Right atrium auricular region (tissue), 2 donors: ENCODE measurements at regions not wholly inside any gene's neighbourhood (a gene's known extent, or its start where the extent isn't known, plus 50 kb on each side); places are given as distances from the start of the nearest gene placed in this dataset.
"Not testable (repeated sequence)": the region's sequence is repeated elsewhere in the genome, so short reads cannot be mapped to it uniquely, and the experiment has no call there.

ENCODE experiments used
- DNase-seq: peaks from one replicate; pipeline ENCODE4 v3.0.0-alpha.2; 2019; ENCODE audit warnings: low spot score
- H3K27ac ChIP-seq, 2 donors: fragments of 200-600 bp; sonication (generic); 1 replicate in 1 of 2; 2 replicates in 1 of 2; pipeline ENCODE4 v1.5.1; 2016 to 2019
- H3K27me3 ChIP-seq, 2 donors: fragments of 200-600 bp; sonication (generic); one replicate each; pipeline versions ENCODE4 v1.5.1 to v1.6.0; 2017 to 2019
- H3K36me3 ChIP-seq: fragments of 200-600 bp; sonication (generic); one replicate; pipeline ENCODE4 v1.5.1; 2016
- H3K4me1 ChIP-seq, 2 donors: fragments of 200-600 bp; sonication (generic); one replicate each; pipeline versions ENCODE4 v1.5.1 to v1.6.0; 2017 to 2019
- H3K4me3 ChIP-seq, 2 donors: fragments of 200-600 bp; sonication (generic); 1 replicate in 1 of 2; 2 replicates in 1 of 2; pipeline ENCODE4 v1.5.1; 2017 to 2019; ENCODE audit warnings: mild to moderate bottlenecking in 1 of 2, moderate library complexity in 1 of 2
- H3K9me3 ChIP-seq, 2 donors: fragments of 200-600 bp; sonication (generic); one replicate each; pipeline ENCODE4 v1.5.1; 2019
- TF ChIP-seq, protein P1 (sequence below), 2 donors: fragments of 200-600 bp; sonication (generic); IDR thresholded peaks; one replicate each; pipeline ENCODE4 v1.5.1; 2019; ENCODE audit warnings: antibody characterized with exemption in 2 of 2

DNA sequence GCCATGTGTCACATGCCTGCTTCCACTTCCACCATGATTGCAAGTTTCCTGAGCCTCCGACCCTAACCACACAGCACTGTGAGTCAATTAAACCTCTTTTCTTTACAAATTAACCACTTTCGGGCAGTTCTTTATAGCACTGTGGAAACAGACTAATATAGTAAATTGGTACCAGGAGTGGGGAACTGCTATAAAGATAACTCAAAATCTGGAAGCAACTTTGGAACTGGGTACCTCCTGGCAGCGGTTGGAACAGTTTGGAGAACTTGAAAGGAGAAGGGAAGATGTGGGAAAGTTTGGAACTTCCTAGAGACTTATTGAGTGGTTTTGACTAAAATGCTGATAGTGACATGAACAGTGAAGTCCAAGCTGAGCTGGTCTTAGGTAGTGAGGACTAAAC is 436.1 kb downstream of the TMEM121 start:
- DNase-seq = no peak
- H3K9me3 ChIP-seq = peaks cover 0 to 10% of the 10 kb centered on the region in 2 donors
- H3K4me1 ChIP-seq = no peaks in the 10 kb centered on the region
- TF ChIP-seq, protein P1, sequence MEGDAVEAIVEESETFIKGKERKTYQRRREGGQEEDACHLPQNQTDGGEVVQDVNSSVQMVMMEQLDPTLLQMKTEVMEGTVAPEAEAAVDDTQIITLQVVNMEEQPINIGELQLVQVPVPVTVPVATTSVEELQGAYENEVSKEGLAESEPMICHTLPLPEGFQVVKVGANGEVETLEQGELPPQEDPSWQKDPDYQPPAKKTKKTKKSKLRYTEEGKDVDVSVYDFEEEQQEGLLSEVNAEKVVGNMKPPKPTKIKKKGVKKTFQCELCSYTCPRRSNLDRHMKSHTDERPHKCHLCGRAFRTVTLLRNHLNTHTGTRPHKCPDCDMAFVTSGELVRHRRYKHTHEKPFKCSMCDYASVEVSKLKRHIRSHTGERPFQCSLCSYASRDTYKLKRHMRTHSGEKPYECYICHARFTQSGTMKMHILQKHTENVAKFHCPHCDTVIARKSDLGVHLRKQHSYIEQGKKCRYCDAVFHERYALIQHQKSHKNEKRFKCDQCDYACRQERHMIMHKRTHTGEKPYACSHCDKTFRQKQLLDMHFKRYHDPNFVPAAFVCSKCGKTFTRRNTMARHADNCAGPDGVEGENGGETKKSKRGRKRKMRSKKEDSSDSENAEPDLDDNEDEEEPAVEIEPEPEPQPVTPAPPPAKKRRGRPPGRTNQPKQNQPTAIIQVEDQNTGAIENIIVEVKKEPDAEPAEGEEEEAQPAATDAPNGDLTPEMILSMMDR (IDR thresholded peaks at IDR 0.05) = no peak
- H3K4me3 ChIP-seq = no peak overlapping the region
- no peaks in the 10 kb centered on the region for H3K36me3 ChIP-seq
- no peaks in the 10 kb centered on the region for H3K27me3 ChIP-seq
- no peak overlapping the region for H3K27ac ChIP-seq

DNA sequence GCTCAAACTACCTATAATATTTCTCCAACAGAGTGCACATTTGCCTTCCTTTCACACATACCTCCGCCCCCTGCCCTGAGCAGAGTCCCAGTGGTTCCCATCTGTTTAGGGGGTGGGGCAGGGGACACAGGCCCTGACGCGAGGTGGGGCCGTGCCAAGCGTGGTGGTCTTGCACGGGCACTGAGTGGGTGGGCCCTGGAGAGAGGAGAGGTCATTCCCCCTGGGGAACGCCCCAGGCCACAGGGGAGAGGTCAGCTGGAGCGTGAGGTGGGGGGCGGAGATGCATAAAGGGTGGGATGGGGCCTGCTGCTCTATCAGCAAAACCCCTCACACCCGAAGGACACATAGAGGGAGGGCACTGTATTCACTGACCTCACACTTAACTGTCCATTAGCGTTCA is 441.9 kb downstream of the TMEM121 start:
- no peaks in the 10 kb centered on the region for H3K36me3 ChIP-seq
- H3K9me3 ChIP-seq = no peaks in the 10 kb centered on the region
- H3K4me3 ChIP-seq = no peak overlapping the region
- H3K27me3 ChIP-seq = no peaks in the 10 kb centered on the region
- TF ChIP-seq, protein P1 (IDR thresholded peaks at IDR 0.05) = no peak
- DNase-seq = no peak
- H3K27ac ChIP-seq = no peak overlapping the region
- no peaks in the 10 kb centered on the region for H3K4me1 ChIP-seq

DNA sequence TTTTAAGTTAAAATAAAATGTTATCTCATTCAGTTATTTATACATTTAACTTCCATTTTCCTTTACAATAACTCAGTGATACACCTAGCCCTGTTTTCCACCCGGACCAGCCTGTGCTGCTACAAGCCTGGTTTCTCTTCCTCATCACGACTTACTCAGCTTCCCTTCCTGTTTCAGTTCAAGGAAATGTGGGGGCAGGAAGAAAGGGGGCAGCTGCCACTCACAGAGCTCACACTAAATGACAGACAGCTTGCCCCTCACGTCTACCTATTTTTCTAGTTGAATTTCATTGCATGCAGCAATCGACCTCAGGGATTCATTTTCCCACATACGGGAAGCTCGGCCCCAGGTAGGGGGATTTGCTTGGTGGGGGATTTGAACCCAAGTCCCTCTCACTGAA is 442.6 kb downstream of the TMEM121 start:
- not testable (repeated sequence) for H3K9me3 ChIP-seq, DNase-seq, H3K4me1 ChIP-seq, H3K27ac ChIP-seq, H3K36me3 ChIP-seq, H3K4me3 ChIP-seq, H3K27me3 ChIP-seq

DNA sequence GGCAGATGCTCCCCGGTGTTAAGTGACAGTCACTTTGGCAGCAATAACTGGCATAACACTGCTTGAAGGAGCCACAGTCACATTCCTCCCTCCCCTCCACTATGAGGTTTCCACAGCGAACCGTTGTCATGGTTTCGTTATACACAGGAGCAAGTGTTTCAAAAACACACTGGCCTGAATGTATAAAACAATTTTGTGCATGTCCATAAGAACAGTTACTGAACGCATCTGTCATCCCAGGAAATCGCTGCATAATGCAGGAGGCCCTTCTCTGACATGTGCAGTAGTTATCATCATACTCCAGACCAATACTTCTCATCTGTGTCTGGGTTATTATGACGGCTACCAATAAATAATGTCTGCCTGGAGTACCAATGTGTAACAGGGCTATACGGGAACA is 444.4 kb downstream of the TMEM121 start:
- not testable (repeated sequence) for H3K4me3 ChIP-seq, H3K27ac ChIP-seq, H3K9me3 ChIP-seq, H3K36me3 ChIP-seq, H3K27me3 ChIP-seq, H3K4me1 ChIP-seq, DNase-seq

DNA sequence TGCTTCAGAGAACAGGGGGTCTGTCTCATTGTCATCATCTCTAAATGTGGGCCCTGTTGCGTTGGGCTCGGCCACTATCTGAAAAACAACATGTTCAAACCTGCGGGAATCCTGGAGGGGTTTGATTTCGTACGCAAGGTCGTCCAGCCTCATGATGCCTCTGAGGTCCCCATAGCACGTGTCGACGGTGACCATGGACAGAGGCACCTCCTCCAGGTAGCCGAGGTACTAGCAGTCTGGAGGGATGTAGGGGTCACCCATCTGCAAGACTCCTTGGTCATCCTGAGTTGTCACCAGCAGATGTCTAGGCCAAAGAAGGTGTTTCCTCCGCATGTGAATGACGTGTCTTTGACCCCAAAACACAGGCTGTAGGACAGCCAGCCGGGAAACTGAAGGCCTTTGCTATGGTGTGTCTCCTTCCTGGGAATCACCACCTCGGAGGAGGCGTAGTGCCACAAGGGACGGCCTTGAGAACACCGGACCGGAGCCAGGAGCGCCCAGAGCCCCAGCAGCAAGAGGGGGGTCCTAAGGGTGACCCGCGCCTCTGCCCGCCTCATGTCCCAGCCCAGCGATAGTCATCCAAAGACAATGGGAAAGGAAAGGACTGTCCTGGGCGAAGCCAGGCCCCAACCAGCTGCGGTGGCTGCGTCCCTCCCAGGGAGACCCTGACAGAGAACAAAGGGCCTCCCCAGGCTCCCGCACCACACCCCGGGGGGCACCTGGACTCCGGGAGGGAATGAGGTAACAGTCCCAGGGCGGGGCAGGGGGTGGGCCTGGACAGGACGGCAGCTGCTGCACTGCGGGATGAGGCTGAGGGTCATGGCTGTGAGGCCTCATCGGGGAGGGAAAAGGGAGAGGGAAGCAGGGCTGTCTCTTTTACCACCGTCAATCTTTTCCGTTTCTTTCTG is 445.5 kb downstream of the TMEM121 start:
- Histone ChIP-seq H3K36me3 (no peaks in the 10 kb centered on the region), H3K27ac (no peak overlapping the region), H3K4me3 (no peak overlapping the region), H3K27me3 (no peaks in the 10 kb centered on the region), H3K9me3 (no peaks in the 10 kb centered on the region), H3K4me1 (no peaks in the 10 kb centered on the region)
- TF ChIP-seq, protein P1 (IDR thresholded peaks at IDR 0.05) = no peak
- DNase-seq = no peak

DNA sequence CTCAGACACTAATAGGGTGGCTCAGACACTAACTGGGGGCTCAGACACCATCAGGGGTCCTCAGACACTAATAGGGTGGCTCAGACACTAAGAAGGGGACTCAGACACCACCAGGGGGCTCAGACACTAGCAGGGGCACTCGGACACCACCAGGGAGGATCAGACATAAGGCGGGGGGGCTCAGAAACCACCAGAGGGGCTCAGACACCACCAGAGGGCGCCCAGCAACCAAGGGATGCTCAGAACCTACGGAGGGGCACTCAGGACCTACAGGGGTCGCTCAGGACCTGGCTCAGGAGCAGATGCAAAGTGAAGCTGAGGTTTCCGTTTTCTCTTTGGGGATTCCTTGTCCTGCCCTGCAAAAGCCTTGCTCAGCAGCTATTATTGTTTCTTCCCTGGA is 448.5 kb downstream of the TMEM121 start:
- no peaks in the 10 kb centered on the region for H3K9me3 ChIP-seq
- H3K27ac ChIP-seq = no peak overlapping the region
- no peaks in the 10 kb centered on the region for H3K27me3 ChIP-seq
- DNase-seq = no peak
- H3K4me3 ChIP-seq = no peak overlapping the region
- no peaks in the 10 kb centered on the region for H3K4me1 ChIP-seq
- H3K36me3 ChIP-seq = no peaks in the 10 kb centered on the region
- TF ChIP-seq, protein P1 (IDR thresholded peaks at IDR 0.05) = peak in 1 of 2 donors; percentile 35
